ENCODE measurements at regions not wholly inside any gene's neighbourhood (a gene's known extent, or its start where the extent isn't known, plus 50 kb on each side); places are given as distances from the start of the nearest gene placed in this dataset.

DNA sequence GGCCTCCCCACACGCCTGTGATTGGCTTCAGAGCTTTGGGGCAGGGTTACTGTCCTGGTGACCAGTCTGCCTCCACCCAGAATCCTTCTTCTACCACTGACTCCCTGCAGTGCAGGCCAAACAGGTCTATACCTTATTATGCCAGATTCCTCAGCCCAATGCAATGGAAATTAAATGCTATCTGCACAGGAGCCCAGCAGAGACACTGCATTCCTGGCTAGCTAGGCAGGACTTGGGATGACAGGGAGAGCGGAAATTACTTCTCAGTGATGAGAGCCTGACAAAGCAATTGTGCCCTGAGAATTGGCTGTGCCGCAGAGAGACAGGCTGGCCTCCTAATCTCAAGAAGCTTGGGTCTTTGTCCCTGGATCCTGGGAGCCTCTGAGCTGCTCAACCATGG is 143.8 kb upstream of the NCAM1 start:
- no peak for DNase-seq (ENCODE audit: low read depth)

DNA sequence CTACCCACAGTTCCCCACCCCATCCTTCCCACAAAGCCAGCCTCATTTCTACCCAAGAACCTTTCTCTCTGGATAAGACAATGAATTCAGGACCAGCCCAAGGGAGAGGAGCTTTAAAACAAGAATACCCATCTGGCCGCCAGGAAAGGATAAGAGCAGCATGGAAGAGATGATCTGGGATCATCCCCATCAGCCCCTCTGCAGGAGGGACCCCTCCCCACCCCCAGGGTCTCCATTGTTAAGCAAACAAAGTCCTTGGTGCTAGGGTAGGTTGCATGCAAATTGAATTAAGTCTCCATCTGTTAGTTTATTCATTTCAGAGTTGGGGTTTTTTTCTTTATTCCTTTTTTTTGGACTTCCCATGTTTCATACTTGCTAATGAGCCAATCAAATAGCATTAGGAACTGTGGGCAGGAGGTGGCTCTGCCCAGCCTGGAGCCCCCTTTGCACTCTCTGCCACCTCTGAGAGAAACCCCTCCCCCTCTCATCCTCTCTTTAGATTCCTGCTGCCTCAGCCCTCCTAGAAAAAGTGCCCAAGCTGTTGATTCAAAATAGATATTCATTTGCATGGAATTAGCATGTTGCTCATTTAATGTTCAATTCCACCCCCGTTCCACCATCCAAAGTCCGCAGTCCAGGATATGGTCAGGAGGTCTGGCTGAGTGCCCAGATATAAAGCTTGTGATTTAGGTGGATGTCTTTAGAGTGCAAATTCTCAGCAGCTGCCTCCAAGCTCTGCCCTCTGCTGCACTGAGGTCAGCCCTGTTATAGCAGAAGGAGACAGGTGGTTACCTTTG is 138.5 kb upstream of the NCAM1 start:
- no peak for DNase-seq (ENCODE audit: low read depth)

DNA sequence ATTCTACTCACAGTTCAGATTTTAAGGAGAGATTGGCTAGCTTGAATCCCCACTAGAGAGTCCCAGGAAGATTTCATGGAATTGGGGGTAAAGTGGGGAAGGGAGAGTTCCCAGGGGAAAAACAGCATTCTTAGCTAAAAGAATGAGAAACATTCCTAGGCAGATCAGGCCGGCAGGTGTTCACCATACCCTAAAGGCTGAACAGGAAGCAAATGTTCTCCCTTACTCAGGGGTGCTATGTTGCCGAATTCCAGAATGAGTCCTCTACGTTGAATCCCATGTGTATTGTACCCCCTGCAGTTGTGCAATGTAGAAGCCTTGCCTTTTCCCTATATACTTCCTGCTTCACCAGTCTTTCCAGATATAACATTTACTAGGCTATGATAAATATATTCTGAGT is 135.2 kb upstream of the NCAM1 start:
- no peak for DNase-seq (ENCODE audit: low read depth)

DNA sequence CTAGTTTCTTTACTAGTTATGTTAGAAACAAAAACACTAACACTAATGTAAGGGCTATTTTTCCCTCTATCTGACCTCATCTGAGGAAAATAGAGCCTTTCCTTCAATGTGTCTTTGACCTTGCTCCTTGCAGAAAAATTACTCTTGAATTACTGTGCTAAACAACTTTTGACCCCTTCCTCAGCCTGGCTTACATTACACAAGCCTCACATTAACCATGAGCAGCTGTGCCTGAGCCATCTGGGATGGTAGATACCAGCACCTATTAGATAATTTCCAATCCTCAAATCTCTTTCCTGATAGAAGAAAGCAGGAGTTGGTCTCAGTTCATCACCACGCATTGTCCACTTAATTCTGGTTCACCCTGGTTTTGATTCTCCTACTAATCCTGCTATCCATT is 134.4 kb upstream of the NCAM1 start:
- DNase-seq (ENCODE audit: low read depth) = no peak

DNA sequence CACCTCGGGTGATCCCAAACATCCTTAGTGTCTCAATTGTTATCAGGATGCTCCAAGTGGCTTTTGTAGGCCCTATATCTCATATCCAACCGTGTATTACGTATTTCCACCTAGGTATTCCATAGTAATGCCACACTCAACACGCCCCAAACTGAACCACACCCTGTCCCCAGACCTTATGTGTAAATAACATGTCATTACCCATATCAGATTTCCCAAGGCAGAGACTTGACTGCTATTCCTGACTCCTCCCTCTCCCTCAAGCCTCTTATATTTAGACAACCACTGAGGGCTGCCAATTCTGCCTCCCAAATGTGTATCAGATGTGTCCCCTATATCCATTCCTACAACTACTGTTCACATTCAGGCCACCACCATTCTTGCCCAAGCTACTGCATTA is 132.8 kb upstream of the NCAM1 start:
- DNase-seq (ENCODE audit: low read depth) = no peak

DNA sequence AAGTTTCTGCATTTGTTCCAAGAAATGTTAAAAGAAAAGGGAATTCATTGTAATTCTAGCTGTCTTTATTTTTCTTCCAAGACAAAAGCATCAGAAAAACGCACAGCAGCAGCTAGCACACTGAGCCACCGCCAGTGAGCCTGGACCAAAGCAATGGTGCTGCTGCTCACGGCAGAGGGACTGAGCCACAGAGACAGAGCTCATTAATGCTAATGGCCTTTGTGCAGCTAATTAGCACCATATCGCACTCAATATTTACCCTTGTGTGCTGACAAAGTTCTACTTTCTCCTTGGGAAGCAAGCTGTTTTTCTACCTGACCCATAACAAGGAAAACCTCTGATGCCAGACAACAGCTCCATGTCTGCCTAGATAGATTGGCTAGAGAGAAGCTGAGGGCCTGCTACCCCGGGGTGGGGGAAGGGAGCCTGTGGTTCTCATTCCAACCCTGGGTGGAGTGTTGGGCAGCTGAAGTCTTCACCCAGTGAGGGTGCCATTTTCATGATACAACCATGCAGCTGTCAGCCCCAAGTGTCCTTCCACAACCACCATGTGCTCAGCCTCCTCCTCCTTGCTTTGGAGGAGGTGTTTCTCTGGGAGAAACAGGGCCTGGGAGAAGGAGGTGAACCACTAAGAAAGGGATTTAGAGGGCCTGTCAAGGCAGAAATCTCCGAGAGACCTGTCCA is 131.1 kb upstream of the NCAM1 start:
- no peak for DNase-seq (ENCODE audit: low read depth)

DNA sequence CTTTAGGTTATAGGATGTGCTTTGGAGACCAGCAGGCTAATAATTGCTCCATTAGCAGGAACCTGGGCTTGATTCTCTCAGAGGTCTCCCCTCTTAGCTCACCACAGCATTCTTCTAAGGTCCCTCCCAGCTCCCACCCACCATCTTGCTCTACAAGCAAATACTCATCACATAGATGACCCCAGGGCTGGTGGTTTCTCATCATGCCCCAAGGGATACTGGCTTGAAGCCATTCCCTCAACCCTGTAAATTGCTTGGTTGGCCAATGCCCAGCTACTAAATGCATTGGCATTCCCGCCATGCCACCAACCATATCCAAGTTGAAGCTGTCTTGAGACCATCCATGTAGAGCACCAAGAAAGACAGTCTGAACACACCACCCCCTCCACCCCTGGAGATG is 130.2 kb upstream of the NCAM1 start:
- DNase-seq (ENCODE audit: low read depth) = no peak

DNA sequence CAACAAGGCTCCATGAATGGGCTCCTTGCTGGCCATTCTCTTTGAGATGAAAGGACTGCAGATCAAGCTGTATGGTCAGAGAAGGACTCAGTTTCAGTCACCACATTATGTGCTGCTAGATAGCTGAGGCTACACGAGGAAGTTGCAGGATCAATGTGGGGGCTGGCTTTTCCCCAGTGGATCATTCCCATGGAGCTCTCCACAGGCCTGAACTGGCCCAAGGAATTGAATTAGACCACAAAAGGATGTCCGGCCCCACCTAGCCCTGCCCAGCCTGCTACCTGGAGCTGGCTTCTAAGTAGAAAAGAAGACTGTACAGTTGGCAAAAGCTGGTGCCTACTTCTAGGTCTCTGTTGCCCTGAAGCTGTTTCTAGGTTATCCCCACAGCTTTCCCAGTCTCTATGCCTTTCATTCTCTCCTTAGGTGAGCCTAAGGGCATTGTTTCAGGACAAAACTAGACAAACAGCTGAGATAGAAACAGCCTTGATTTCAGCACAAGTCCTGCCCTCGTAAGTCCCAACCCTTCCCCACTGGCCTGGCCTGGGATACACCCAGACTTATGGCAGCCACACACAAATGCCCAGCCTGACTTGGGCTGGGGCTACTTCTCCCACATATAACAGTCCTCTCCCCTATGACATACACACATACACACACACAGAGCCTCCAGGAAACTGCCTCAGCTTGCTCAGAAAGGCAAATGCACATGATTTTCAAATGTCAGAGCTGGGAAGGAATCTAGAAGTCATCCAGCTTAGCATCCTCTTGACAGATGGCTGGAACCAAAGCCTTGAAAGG is 129.1 kb upstream of the NCAM1 start:
- DNase-seq (ENCODE audit: low read depth) = no peak

DNA sequence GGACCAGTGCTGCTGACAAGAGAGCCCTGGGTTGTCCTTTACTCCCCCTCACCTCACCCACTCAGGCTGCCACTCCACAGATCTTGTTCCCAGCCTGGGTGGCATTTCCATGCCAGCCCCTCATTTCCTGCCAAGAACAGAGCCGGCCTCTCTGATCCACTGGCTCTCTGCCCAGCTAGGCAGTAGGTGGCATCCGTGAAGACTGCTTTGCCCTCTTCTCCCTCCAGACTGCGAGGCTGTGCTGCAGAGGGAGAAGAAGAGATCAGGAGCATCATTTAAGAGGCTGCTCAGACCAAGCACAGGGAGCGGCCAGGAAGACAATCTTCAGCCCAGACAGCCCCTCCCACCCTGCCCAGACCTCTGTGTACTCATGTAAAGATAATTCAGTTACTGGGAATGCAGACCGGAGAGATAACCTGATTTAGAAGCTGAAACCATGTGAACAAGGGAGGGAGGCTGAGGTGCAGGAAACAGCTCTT is 126.9 kb upstream of the NCAM1 start:
- no peak for DNase-seq (ENCODE audit: low read depth)

DNA sequence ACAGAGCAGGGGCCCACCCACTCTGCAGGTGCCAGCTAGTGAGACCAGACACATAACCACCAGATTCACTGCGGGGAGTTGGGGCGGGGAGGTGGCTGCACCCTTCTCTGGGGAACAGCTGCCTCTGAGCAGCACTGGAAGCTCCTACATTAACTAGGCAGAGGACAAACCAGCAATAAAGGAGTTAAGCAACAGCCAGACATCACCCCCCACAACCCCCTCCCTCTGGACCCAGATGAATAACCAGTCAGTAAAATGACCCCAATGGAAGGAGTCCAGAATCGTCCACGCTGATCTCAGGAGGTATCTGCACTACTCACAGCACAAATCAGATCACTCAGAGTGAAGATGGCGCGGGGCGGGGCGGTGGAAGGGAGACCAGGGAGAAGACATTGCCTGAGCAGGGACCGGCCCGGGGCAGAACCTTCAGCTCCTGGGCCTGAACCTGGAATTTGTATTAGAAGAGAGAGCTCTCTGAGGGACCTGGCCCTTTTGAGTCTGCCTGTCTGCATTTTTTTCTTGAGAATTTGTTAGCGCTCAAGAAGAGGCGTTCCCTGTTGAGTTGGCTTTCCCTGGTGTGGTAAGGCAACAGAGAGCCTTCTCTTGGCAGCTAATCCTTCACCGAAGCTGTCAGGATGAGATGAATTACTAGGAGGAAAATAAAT is 125.5 kb upstream of the NCAM1 start:
- DNase-seq (ENCODE audit: low read depth) = no peak

DNA sequence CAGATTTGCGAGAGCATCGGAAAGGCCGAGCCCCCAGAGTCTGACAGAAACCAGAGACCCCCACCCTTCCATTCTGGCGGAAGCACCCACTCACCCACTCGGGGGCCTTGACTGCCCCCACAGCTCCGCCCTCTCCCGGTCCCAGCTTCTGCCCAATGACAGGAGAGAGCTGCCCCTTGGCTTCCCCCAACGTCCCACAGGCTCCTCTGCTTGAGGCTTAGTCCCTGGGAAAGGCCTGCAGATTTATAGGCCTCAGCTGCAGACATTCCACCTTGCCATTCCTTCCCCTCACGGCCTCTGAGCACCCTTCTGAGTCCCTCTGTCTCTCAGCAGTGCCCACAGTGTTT is 125.0 kb upstream of the NCAM1 start:
- no peak for DNase-seq (ENCODE audit: low read depth)

DNA sequence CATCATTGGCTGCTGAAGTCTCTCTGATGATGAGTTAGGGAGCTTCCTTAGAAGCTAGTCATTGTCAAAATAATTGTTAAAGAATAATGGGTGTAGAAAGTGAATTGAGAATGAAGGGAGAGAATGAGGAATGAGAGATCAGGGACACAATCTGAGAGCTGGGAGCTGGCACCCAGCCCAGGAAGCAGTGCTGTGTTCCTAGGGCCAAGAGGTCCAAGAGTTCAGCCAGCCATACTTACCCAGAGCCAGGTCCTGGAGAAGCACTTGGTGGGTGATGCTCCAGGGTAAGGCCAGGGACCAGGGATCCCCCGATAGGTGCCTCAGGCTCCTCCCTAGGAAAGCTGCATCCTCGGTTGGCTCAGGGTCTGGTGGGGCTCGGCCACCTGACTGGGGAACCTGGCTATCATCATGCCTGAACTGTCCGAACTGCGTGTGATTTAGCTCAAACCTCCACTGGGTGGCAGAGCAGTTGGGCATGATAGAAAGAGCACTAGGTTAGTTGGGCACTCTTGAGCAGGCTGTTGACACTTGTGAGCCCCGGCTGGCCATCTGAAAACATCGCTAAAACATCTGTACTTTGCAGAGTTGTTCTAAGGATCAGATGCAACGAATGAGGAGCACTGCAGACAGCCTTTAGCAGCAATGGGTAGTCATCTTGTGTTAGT is 123.9 kb upstream of the NCAM1 start:
- no peak for DNase-seq (ENCODE audit: low read depth)

DNA sequence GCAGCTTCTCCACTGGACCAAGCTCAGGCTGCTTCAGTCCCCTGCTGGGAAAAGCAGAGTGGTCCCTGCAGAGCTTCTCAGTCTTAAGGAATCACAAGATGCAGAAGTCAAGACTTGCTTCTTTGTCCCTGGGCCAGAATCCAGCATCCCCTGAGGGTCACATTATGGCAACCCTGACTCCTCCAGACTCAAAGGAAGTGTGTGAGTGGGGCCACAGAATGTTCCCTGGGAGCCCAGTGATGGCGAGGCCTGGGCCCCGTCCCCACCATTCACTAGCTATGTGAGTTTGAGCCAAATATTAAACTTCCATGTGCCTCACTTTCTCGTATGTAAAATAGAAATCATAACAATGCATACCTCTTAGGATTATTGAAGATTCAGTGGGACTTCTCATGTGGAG is 122.2 kb upstream of the NCAM1 start:
- no peak for DNase-seq (ENCODE audit: low read depth)

DNA sequence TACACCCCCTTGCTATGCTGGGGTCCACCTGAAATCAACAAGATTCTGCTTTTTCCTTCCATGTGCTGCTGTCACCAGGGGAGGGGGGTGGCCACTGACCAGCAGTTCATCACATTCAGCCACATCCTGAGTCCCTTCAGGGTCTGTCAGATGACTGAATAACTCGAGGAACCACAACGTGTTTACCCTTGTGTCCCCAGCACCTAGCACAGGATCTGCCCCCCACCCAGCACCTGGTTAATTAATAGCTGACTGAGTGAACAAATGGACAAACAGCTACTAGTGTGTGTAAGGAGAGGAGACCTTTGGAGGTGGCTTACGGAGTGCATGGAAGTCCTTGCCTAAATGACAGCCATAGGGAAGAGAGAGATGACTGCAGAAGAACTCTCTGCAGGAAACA is 119.5 kb upstream of the NCAM1 start:
- no peak for DNase-seq (ENCODE audit: low read depth)

DNA sequence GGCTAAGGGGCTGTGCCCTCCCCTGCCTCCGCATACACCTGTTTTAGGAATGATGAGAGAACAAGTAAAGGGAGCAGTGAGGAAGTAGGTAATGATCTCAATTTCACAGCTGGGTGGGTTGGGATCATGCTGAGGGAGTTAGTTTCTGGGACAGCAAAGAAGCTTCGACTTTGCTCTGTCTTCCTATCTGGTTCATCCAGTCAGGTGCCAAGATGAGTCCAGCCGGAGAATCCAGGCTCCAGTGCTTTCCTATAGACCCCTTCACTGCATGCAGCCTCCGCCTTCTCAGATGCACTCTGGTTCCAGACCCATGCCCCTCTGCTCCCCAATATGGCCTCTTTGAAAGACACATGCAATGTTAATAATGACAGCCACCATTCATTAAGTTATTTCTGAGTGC is 119.1 kb upstream of the NCAM1 start:
- no peak for DNase-seq (ENCODE audit: low read depth)

DNA sequence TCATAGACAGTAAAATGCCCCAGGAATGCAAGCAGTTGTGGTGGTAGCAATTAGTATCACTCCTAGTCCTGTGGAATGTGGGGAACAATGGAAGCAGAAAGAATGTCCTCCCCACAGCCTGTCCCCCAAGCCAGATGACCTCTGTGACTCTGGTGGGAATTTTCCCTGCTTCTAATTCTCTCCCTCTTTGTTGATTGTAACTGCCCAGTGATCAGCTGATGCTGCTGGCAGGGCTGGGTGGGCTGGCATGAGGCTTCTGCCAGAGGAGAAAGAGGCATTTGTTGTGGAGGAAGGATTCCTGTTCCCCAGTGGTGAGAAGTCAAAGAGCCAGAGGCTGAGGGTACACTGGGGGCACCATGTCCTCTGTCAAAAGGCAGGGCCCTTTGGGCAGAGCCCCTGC is 116.7 kb upstream of the NCAM1 start:
- DNase-seq (ENCODE audit: low read depth) = no peak

DNA sequence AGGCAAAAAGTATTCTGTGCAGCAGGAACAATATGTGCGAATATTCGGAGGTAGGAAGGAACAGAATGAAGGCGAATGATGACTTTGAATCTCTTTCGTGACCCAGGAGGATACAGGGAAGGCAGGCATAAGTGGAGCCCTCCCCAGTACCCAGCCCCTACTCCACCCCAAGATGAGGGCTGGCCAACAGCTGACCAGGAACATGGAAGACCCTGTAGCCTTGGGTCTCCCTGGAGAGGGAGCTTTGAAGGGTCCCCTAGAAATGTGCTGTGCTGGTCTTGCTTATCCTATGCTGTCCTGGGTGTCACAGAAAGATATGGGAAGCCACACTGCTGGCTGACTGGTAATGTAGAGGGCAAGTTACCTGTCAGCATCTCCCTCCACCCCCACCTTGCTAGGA is 113.7 kb upstream of the NCAM1 start:
- no peak for DNase-seq (ENCODE audit: low read depth)

DNA sequence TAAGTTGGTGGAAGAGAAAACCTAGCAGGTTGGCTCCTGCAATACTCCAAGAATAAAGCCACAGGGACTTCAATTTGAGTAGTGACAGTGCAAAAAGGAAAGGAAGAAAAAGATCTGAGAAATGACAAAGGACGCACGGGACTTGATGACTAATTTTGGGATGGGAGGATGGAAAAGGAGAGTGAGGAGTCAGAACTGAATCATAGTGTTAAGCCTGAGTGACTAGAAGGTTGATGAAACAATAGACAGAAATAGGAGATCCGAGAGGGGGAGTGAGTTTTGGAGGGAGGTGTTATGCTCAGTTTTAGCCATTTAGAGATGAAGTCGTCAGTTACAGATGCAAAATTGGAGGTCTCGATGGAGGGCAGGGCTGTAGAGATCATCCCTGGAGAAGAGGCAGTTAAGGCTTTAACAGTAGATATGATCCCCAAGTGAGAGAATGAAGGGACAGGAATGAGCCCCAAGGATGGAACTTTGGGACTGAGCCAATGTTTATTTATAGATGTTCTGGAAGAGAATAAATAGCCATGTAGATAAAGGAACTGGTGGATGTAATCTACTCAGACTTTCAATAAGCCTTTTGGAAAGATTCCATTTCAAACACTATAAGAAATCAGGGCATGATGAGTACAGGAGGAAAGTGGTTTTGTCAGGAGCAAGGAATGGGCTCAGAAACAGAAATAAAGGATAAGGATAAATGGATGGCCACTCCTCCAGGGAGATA is 108.9 kb upstream of the NCAM1 start:
- DNase-seq (ENCODE audit: low read depth) = no peak

DNA sequence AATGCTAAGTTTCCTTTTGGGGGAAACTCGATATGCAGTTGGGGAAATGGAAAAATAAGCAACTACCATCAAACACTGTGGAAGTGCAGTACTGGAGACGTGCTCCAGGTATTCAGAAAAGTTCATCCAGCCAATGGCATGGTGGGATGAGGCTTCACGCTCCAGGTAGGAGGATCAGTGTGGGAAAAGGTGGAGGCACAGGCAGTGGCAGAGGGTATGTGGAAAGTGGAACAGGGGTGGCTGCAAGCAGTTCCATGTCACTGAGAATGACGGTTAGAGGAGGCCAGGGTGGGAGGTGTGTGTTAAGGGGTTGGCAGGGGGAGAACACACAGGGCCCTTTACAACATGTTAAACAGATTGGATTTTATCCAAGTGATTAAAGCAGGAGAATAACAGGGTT is 105.1 kb upstream of the NCAM1 start:
- no peak for DNase-seq (ENCODE audit: low read depth)

DNA sequence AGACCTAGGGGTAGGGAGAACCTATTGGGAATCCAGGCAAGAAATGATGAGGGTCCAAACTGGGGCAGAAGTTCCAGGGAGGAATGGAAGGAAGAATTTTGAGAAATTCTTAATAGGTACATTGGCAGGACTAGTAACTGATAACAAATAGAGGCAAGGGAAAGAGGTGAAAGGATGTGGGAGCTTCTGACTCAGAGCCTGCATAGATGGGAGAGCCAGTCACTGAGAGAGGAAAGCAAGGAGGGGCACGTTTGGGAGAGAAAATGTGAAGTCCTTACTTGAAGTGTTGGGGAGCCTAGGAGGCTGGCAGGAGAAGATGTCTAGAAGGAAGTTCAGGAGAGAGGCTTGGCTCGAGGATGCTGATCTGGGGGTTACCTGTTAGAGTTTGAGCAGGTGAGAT is 104.6 kb upstream of the NCAM1 start:
- no peak for DNase-seq (ENCODE audit: low read depth)

DNA sequence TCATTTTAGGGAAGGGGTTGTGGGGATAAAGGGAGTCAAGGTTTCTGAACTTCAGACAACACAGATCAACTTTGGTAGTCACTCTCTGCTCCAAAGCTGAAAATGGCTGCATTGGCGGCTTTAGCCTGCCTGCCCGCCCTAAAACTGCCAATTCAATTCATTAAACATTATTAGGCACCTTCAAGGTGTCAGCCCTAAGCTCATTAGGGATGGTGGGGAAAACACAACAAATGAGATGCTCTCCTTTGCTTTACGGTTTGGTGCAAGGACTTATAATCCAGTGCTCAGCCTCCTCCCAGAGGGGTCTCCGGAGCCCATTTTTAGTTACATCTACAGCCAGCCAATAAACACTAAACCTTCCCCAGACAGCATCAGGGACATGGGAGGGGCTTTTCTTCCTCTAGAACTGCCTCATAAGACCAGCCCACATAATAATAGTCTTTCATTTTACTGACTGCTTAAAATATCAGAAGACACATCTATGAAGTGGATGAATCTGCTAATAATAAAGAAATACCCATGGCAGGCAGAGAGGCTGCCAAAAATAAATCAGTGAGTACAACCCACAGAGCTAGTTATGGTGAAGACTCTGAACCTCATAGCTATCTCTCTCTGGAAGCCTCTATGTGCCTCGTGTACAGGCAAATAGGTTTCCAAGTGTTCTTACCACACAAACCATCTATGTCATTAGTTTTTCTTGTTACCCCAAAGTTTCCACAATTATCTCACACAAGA is 102.8 kb upstream of the NCAM1 start:
- no peak for DNase-seq (ENCODE audit: low read depth)
